T47D (cell line): ENCODE measurements at regions not wholly inside any gene's neighbourhood (a gene's known extent, or its start where the extent isn't known, plus 50 kb on each side); places are given as distances from the start of the nearest gene placed in this dataset.
A peak's percentile ranks its signal among the peaks of the same experiment; 100 is the strongest.

Experiments
- DNase-seq, 2 experiments: peaks; one replicate each; pipeline versions ENCODE4 v3.0.0 to v3.0.0-alpha.2; 2011 to 2012; ENCODE audit warnings: low read depth in 1 of 2, low spot score in 1 of 2
- JUND ChIP-seq: IDR thresholded peaks from 2 replicates; pipeline ENCODE4 v1.6.1; 2012; ENCODE audit warnings: low read depth
- in situ Hi-C: cut with HindIII; loops from 2 replicates; pipeline ENCODE4 v1.10.0; 2016; ENCODE audit warnings: low sequenced_read_pairs, low pct_unique_long_range_greater_than_20kb

DNA sequence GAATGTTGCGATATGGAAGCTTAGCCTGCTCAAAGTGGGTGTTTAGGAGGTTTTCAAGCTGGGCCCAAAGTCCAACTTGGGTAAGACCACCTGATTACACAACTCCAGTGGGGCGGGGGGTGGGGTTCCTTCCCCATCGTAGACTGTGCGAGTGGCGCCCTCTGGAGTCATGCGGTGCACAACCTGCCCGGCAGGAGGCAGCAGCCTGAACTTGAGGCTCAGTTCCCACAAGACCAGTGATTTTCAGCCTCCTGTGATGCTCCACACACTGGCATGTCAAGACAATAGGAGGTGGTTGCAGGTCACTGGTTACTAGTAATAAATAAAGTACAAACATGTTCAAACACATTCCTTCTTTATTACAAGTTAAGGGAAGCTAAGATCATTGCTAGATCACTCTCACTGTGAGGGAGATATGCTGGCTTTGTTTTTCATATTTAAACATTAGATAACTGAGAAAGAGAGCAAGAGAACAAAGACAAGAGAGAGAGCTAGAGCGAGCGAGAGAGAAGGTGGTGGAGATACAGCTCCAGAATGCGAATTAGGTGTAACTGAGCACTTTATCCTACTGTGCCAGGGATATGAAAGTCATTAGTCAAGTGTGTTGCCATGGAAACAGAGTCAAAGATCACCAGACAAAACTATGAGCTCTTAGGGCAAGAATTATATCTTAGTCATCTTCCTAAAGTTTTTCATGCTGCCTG lies 97.4 kb upstream of the BMPER start:
- in situ Hi-C loops, result no loop called here
- DNase-seq, result no peak
- TF ChIP-seq JUND, result no peak

DNA sequence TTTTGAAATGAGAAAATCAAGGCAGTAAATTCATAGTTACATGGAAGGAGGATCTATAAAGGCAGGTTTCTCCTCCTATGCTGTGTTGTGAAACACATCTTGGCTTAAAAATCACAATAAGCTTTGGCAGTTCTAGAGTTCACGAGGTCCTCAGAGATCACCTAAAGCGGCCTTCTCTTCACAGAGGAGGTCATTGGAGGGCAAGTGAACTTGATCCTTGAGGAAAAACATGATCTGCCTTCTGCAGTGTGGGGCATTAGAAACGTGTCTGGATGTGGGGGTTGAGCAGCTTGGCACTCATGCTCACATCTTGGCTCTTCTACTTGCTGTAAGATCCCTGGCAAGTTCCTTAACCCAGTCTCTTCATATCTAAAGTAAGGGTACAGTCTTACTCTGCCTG lies 96.1 kb upstream of the BMPER start:
- in situ Hi-C loops, result no loop called here
- no peak for TF ChIP-seq JUND
- no peak for DNase-seq

DNA sequence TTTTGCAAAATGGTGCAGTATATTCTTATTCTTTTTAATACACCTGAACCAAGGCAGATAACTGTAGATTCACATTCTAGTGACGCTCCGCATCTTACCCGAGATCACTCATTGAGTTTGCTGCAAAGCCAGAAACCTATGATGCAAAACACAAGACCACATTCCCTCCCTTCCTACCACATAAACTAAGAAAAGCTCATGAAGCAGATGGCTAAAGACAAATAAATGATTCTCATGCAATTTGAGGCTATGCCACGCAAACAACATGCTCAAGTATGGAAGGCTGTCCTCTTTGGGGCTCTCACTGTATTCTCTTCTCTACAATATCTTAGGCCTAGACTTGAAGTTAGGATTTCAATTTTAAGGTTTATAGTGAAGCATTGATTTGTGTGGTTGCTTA lies 95.0 kb upstream of the BMPER start:
- DNase-seq, result no peak
- TF ChIP-seq JUND, result no peak
- in situ Hi-C loops, result no loop called here

GRCh38 chr7:33813331-33813730 lies 92.0 kb upstream of the BMPER start:
- TF ChIP-seq JUND, result no peak
- in situ Hi-C loops, result no loop called here
- no peak for DNase-seq

DNA sequence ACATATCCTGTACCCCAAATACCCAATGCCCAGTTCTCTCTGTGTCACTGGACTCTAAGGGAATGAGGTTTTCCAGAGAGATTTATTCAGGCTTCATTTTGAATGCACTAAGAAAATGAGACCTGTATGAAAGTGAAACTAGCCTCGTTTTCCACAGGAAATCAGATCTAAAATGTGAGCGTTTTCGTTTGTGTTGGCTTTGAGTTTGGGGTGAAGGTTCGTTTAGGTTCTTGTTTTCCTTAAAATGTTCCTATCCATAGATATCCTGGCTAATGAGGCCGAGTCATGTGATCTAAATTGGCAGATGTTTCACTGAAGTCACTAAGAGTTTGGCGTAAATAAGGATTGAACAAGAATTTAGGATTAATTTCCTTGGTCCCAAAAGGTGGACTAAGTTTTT lies 90.9 kb upstream of the BMPER start:
- no peak for TF ChIP-seq JUND
- no peak for DNase-seq
- in situ Hi-C loops, result no loop called here

DNA sequence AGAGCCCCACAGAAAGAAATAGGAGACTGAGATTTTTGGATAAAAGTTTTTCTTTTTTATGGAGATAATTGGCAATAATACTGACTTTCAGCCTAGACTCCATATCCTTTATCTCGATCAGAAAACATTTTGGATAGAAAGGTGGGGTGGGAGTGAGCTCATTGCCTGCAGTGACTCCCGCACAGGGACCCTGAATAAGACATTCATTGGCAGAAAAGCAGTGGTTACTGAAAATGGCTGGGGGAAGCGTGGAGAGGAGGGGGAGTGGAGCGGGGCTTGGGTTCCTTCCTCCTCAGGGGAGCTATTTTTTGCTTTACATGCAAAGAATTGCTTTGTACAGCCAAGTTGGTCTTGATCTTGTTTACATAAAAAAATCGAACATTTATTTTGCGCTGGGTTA lies 90.4 kb upstream of the BMPER start:
- in situ Hi-C loops, result no loop called here
- no peak for DNase-seq
- no peak for TF ChIP-seq JUND

- DNase-seq, result no peak
- no peak for TF ChIP-seq JUND
- in situ Hi-C loops, result no loop called here
Measured at GRCh38 chr7:33815336-33815735, 90.0 kb upstream of the BMPER start.

DNA sequence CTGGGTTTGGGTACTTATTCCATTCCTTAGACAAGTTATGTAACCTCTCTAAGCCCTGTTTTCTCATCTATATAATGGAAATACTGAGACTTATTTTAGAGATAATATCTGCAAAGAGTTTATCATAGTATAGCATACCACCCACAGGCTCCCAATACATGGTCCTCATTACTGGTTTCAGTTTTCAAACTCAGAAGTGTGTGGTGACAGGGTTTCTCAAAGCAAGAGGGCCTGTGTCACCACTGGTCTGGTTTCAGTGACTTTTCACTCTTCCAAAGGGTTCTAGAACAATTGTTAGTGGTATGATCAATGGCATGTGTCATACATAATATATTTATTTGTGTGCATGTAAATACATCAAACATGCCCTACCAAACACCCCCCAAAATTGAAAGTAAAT lies 89.2 kb upstream of the BMPER start:
- no peak for DNase-seq
- in situ Hi-C loops, result no loop called here
- TF ChIP-seq JUND, result no peak

DNA sequence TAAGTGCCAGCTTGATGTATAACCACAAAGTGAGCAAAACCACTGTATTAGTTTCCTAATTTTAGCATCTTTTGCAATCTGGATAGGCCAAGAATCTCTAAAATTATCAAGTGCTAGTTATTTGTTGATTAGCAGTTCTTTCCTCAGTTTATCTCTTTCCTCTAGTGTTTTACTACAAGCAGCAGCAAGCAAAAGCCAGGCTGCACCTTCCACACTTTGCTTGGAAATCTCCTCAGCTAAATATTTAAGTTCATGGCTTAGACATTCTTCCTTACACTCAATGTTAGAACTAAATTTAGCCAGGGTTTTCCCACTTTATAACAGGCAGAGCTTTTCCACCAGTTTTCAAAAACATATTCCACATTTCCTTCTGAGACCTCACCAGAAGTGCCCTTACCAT lies 85.7 kb upstream of the BMPER start:
- no peak for TF ChIP-seq JUND
- DNase-seq, result no peak
- in situ Hi-C loops, result no loop called here

DNA sequence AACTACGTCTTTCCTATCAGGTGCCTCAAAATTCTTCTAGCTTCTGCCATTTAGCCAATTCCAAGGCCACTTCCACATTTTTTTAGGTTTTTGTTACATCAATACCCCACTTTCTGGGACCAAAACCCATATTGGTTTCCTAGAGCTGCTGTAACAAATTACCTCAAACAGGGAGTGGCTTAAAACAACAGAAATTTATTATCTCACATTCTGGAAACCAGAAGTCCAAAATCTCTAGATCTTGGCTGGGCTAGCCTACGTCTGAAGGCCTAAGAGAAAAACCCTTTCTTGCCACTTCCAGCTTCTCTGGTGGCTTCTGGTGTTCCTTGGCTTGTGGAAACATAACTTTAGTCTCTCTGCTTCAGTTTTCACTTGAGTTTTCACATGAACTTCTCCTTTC lies 85.1 kb upstream of the BMPER start:
- in situ Hi-C loops, result no loop called here
- DNase-seq, result no peak
- no peak for TF ChIP-seq JUND

DNA sequence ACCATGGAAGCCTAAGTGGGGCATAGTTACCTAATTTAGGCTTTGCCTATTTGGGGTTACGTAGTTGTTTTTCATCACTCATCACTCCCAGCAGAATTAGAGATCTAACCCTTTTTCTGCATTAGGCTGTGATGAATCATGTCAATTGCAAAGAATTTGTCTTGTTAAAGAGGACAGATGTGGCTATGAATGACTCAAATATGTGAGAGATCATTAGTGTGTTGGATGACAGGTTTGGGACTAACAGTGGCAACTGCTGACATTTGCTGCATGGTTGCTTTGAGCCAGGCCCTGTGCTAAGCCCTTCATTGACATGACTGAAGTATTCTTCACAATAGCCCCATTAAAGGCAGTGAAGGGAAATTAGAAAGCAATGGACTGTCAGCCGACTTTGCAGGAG lies 83.4 kb upstream of the BMPER start:
- no peak for TF ChIP-seq JUND
- in situ Hi-C loops, result no loop called here
- DNase-seq, result no peak

DNA sequence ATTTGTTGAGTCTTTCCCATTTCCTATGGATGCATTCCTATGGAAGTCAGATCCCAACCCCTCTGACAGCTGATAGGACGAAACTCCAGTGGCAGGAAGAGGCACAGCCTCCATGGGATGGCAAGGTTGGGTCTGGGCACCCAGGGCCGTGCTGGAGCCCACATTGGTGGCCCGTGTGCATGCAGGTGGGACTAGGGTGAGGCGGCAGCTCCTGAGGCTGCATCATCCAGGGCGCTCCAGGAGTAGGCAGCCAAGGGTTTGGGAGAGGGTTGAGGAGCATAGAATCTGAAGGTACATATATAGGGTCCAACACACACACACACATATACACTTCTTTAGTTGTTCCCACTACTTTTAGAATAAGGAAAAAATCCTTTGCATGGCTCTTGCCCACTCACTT lies 81.4 kb upstream of the BMPER start:
- no peak for DNase-seq
- in situ Hi-C loops, result no loop called here
- no peak for TF ChIP-seq JUND

- in situ Hi-C loops, result no loop called here
- no peak for TF ChIP-seq JUND
- DNase-seq, result no peak
Measured at GRCh38 chr7:33824911-33825459, 80.4 kb upstream of the BMPER start.

DNA sequence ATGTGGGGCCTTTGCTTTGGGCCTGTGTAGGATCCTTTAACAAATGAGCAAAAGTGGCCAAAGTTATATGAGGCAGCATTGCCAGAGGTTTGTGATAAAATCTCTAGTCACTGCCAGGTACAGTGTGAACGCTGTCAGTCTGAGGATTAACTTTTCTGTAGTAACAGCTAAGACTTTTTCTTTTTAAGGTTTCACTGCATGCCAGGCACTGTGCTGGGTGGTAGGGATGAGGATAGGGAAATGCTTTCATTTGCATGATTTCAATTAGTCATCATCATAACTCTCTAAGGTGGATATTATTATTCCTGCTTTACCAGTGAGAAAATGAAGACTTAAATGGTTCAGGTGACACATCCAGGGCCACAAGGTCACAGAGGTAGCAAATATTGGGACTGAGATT lies 79.7 kb upstream of the BMPER start:
- in situ Hi-C loops, result no loop called here
- TF ChIP-seq JUND, result no peak
- peak; percentile 37 to 41 for DNase-seq
